DND-41 (cell line): ENCODE measurements at regions not wholly inside any gene's neighbourhood (a gene's known extent, or its start where the extent isn't known, plus 50 kb on each side); places are given as distances from the start of the nearest gene placed in this dataset.

Experiments
- CTCF ChIP-seq: IDR thresholded peaks from 2 replicates; pipeline ENCODE4 v1.5.1; 2012; ENCODE audit warnings: borderline replicate concordance, low read length, moderate library complexity, mild to moderate bottlenecking; ENCODE audit not compliant: poor library complexity, severe bottlenecking; ENCODE audit errors: extremely low read depth
- EZH2 ChIP-seq: IDR thresholded peaks from 3 replicates; pipeline ENCODE4 v1.6.1; 2012; ENCODE audit warnings: borderline replicate concordance, low read depth, mild to moderate bottlenecking, moderate library complexity, low read length, inconsistent platforms; ENCODE audit not compliant: severe bottlenecking

GRCh38 chr13:79678100-79678499, 197.1 kb downstream of the NDFIP2 start:
- TF ChIP-seq CTCF = no peak
- TF ChIP-seq EZH2 = no peak
